ENCODE measurements at regions not wholly inside any gene's neighbourhood (a gene's known extent, or its start where the extent isn't known, plus 50 kb on each side); places are given as distances from the start of the nearest gene placed in this dataset.

DNA sequence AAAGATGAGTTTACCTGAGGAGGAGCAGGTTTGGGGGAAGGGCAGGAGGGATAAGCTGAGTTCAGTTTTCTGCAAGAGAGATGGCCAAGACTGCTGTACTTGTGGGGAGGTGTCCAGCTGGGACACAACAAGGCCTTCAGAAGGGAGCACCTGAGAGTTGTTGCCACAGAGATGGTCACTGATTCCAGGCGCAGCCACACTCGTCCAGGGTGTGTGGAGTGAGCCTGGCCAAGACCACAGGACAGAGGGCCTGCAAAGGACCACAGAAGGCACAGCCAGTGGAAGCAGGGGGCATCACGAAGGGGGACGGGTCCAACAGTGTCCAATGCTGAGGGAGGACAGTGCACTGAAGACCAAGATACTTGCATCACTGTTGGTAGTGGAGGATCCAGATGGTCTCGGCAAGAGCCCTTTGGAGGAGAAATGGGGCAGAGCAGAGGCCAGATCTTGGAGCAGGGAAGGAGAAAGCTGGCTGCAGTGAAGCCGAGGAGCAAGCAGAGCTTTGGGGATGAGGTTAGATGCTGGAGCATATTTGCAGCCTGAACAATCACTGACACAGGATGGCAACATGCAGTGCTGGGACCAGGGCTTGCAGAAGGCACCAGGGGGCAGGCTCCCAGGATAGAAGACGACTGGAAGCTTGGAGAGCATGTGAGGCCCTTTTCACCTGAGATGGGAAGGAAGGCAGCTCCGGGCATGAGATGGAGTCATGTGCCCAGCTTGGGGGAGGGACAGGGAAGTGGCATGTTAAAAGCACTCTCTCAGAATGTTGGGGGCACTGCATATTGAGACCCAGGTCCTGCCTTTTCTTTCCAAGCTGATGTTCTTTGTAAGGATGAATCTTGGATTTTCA, 214.0 kb downstream of the CYP26B1 start:
- ATAC-seq, result no peak
- Mint-ChIP-seq H3K36me3 (no peaks in the 10 kb centered on the region), H3K27ac (no peak overlapping the region), H3K27me3 (peaks cover 15% of the 10 kb centered on the region), H3K9me3 (no peaks in the 10 kb centered on the region), H3K4me3 (no peak overlapping the region), H3K4me1 (no peaks in the 10 kb centered on the region)

DNA sequence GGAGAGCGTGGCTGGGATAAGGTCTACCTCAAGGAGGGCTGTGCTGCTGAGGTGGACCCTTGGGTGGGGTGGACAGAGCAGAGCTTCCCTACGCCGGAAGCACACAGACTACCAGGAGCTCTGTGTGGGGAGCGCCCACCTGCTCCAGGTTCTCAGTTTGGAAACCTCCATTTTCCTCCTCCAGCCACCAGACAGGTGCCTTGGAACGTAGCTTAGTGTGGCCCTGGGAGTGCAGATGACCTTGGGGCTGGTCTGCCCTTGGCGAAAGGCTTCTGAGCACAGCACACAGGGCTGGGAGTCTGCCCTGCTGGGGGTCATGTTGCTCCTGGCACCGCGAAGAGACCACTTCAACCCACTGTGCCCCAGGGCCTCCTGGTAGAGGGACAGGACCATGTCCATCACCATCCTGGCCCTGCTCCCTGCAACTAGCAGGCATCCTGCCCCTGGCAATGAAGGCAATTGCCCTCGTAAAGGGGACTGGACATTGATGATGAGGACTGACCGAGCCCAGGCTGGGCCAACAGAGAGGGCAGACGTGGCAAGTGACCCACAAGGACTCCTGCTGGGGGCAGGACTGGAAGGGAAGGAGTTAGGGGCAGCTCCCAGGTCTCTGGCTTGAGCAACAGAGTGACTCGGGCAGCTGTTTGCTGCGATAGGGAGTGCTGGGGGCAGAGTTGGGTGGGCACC, 214.7 kb downstream of the CYP26B1 start:
- Mint-ChIP-seq H3K4me3 (no peak overlapping the region), H3K36me3 (no peaks in the 10 kb centered on the region), H3K9me3 (no peaks in the 10 kb centered on the region), H3K27ac (no peak overlapping the region), H3K4me1 (no peaks in the 10 kb centered on the region), H3K27me3 (peaks cover 15% of the 10 kb centered on the region)
- no peak for ATAC-seq

- H3K9me3 Mint-ChIP-seq, result no peaks in the 10 kb centered on the region
- ATAC-seq, result no peak
- H3K4me3 Mint-ChIP-seq, result no peak overlapping the region
- H3K4me1 Mint-ChIP-seq, result no peaks in the 10 kb centered on the region
- no peak overlapping the region for H3K27ac Mint-ChIP-seq
- peaks cover 15% of the 10 kb centered on the region for H3K27me3 Mint-ChIP-seq
- H3K36me3 Mint-ChIP-seq, result no peaks in the 10 kb centered on the region
Observed at GRCh38 chr2:71932037-71932779, 215.5 kb downstream of the CYP26B1 start.

- no peak overlapping the region for H3K4me3 Mint-ChIP-seq
- H3K27me3 Mint-ChIP-seq, result peaks cover 15% of the 10 kb centered on the region
- no peaks in the 10 kb centered on the region for H3K36me3 Mint-ChIP-seq
- no peak overlapping the region for H3K27ac Mint-ChIP-seq
- H3K4me1 Mint-ChIP-seq, result no peaks in the 10 kb centered on the region
- no peak for ATAC-seq
- H3K9me3 Mint-ChIP-seq, result no peaks in the 10 kb centered on the region
Observed at GRCh38 chr2:71930049-71930681, 217.5 kb downstream of the CYP26B1 start.

- Mint-ChIP-seq H3K9me3 (no peaks in the 10 kb centered on the region), H3K27me3 (peaks cover 15% of the 10 kb centered on the region), H3K27ac (no peak overlapping the region), H3K4me3 (no peak overlapping the region), H3K36me3 (no peaks in the 10 kb centered on the region), H3K4me1 (no peaks in the 10 kb centered on the region)
- no peak for ATAC-seq
Observed at GRCh38 chr2:71929482-71929772, 218.2 kb downstream of the CYP26B1 start.

DNA sequence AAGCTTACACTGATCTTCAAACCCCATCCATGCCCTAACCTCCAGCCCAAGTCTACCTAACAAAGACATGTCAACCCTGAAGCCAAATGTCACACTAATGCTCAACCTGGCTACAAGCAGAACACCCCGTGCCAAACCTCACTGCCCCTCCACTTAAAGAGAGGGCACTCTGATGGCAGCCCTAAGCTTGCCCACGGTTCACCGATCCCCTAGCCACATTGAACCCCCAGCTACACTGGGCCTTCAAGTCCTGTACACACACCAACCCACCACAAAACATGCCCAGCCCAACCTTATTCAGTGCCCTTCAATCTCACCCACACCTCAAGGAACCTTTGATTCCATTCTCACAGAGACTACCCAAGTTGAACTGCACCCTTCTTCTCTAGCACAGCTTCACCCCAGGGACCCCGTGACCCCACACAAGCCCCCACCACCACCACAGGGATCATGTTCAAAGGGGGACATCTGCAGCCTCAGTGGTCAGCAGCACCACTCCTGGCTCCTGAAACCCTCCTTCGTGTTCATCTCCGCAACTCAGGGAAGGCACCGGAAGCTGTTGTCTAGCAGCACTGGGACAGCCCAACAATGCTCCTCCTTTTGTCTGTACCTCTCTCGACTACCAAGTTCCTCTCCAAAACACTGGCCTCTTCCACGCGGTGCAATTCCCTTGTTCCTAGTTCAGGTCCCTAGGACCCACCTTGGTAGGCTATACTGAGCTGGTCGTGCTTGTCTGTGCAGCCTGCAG, 218.8 kb downstream of the CYP26B1 start:
- ATAC-seq, result no peak
- Mint-ChIP-seq H3K9me3 (no peaks in the 10 kb centered on the region), H3K27me3 (peaks cover 11% of the 10 kb centered on the region), H3K27ac (no peak overlapping the region), H3K4me1 (no peaks in the 10 kb centered on the region), H3K36me3 (no peaks in the 10 kb centered on the region), H3K4me3 (no peak overlapping the region)

DNA sequence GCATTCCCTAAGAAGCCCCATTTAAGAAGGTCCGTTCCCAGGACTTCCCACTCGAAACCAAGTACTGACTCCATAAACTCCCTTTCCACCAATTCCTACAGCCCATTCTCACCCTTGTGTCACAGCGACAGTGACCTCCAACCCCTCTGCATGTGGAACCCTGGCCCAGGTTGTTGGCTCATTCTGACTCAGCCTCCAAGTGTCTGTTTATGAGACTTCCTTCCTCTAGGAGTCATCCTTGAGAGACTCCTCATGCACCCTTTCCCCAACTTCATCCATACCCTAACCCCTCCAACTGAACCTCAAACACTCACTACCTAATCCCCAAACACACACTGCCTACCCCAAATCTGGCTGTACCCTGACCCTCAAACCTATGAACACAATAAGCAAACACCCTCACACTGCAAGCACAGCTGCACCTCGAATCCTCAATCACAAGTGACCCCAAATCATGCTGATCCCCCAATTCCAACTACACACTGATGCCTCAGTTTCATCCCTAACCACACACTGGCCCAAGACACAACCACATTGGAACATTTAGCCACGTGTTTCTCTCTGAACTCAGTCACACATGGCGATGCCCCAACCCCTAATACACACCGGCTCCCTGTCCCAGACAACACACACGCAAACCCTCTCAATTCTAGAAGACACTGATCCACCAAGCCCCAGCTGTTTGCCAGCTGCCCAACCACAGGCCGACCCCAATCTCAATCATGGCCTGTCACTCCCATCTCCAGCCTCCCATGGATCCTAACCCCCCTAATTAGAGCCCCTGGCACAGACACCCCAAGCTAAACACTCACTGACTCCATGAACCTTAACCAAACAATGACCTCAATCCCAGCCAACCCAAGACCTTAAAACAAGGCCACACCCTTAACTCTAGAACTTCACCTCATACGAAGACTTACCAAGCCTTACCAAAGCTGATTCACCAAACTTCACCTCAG, 219.6 kb downstream of the CYP26B1 start:
- Mint-ChIP-seq H3K27ac (no peak overlapping the region), H3K9me3 (no peaks in the 10 kb centered on the region), H3K27me3 (peaks cover 2% of the 10 kb centered on the region), H3K4me1 (no peaks in the 10 kb centered on the region), H3K36me3 (no peaks in the 10 kb centered on the region), H3K4me3 (no peak overlapping the region)
- ATAC-seq, result no peak

DNA sequence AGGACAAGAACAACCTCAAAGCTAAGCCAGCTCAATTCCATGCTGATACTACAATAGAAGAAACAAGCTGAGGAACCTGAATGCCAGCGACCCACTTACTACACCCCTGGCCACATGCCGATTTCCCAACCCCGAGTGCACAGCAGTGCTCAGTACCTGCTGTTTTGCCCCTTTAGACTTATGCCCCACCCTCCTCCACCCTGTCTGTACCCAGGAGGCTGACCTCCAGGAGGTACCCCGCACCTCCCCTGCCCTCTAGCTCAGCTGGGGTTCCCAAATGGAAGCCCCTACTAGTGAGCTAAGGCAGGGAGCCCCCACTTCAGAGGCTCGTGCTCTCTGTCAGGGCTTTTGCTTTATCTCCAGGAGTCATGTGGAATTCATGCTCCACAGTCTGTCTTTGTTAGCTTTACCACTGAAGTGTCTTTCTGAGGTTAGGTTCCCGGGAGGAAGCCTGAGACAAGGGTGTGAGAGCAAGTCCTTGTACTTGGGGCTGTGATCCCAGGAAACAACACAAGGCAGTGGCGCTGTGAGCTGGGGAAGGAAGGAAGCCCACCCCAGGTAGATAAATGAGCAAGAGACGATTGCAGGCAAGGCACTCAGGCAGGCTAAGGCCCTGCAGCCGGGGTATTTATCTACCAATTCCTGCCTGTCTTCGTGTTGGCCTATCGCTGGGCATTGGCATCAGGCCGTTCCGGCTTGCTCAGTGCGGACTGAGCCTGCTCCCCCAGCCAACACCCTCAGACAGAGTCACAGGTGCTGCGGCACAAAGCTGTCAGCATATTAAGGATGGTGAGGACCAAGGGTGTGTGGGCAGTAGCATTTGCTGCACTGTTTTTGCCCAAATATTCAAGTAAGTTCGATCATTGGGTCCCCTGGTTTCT, 220.5 kb downstream of the CYP26B1 start:
- H3K4me3 Mint-ChIP-seq, result no peak overlapping the region
- no peaks in the 10 kb centered on the region for H3K27me3 Mint-ChIP-seq
- H3K4me1 Mint-ChIP-seq, result no peaks in the 10 kb centered on the region
- ATAC-seq, result no peak
- H3K36me3 Mint-ChIP-seq, result no peaks in the 10 kb centered on the region
- H3K27ac Mint-ChIP-seq, result no peak overlapping the region
- no peaks in the 10 kb centered on the region for H3K9me3 Mint-ChIP-seq

- Mint-ChIP-seq H3K4me3 (no peak overlapping the region), H3K9me3 (no peaks in the 10 kb centered on the region), H3K27me3 (no peaks in the 10 kb centered on the region), H3K4me1 (no peaks in the 10 kb centered on the region), H3K27ac (no peak overlapping the region), H3K36me3 (no peaks in the 10 kb centered on the region)
- ATAC-seq, result no peak
Observed at GRCh38 chr2:71926089-71926447, 221.6 kb downstream of the CYP26B1 start.

DNA sequence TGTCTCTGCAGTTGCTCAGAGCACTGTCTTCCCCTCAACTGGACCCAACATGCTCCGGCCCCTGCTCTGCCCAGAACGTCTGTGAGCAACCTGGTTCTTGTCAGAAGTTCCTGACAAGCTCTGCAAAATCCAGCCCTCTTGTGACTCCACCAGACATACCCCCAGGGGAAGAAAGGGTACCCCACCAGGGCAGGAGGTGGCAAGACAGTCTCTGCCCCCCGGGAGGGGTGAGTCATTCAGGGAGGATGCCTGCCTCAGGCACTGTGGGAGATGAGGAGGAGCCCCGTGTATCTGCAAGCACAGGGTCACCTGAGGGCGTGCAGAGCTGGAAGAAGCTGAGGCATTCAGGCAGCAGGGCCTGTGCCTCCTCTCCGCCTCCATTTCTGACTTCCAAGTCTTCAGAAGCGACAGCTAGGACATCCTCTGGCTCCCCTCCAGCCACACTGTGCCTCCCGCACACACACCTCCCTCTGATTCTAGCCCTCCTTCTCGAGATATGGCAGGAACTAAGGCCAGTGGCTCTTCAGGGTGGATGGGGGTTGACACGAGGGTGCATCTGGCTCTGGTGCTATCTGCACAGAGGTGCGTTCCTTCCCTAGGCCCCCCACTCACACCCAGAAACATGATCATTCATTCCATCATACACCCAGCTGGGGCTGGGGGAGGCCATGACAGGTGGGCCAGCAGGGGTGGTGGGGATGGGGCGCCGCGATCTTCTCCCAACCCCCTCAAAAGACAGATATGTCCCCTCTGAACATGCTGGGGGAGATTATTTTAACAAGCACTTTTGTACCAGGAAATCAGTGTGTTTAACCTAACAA, 222.2 kb downstream of the CYP26B1 start:
- no peaks in the 10 kb centered on the region for H3K36me3 Mint-ChIP-seq
- no peaks in the 10 kb centered on the region for H3K9me3 Mint-ChIP-seq
- H3K27ac Mint-ChIP-seq, result no peak overlapping the region
- H3K4me3 Mint-ChIP-seq, result no peak overlapping the region
- H3K27me3 Mint-ChIP-seq, result no peaks in the 10 kb centered on the region
- ATAC-seq, result no peak
- H3K4me1 Mint-ChIP-seq, result no peaks in the 10 kb centered on the region

DNA sequence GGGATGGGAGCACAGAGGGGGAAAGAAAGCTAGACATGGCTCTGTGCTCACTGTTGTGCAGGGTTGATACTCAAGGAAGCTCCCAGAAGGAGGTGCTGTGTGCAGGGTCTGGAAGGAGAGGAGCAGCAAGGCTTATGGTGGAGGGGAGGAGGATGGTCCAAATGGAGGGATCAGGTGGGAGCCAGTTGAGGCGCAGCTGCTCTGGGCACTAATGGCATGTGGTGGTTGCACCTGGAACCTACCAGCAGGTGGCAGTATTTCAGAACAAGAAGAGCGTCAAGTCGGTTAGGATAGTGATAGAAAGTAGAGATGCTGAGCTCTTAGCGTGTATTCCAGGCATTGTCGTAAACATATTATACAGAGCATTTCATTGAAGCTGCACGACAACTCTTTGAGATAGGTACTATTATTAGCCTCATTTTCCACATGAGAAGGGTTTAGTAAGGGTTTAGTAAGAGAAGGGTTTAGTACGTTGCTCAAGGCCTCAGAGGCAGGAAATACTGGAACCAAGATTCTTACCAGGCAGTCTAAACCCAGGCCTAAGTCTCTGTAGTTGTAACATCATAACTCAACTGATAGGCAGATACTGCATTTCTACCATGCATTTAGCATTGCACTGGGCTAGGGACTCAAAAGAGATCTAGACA, 223.7 kb downstream of the CYP26B1 start:
- H3K36me3 Mint-ChIP-seq, result no peaks in the 10 kb centered on the region
- no peak overlapping the region for H3K27ac Mint-ChIP-seq
- H3K4me1 Mint-ChIP-seq, result no peaks in the 10 kb centered on the region
- no peak for ATAC-seq
- no peaks in the 10 kb centered on the region for H3K9me3 Mint-ChIP-seq
- H3K4me3 Mint-ChIP-seq, result no peak overlapping the region
- H3K27me3 Mint-ChIP-seq, result no peaks in the 10 kb centered on the region

GRCh38 chr2:71923143-71923525, 224.5 kb downstream of the CYP26B1 start:
- ATAC-seq, result no peak
- Mint-ChIP-seq H3K36me3 (no peaks in the 10 kb centered on the region), H3K4me1 (no peaks in the 10 kb centered on the region), H3K4me3 (no peak overlapping the region), H3K27me3 (no peaks in the 10 kb centered on the region), H3K9me3 (peaks cover 4% of the 10 kb centered on the region), H3K27ac (no peak overlapping the region)

Measured in stimulated activated memory B cell treated with anti-CD40 and anti-IgM and Interleukin-4, amounts not matched to agents 10 μg/mL and 1 μg/mL and 100 μg/mL, for 72 hours (primary cell).